ENCODE measurements at regions not wholly inside any gene's neighbourhood (a gene's known extent, or its start where the extent isn't known, plus 50 kb on each side); places are given as distances from the start of the nearest gene placed in this dataset.
"Not testable (repeated sequence)": the region's sequence is repeated elsewhere in the genome, so short reads cannot be mapped to it uniquely, and the experiment has no call there.

- DNase-seq (ENCODE audit: low read depth in 2 of 2): no peak
Measured at GRCh38 chr7:115354925-115355324, 433.0 kb downstream of the MDFIC start.

- peak; percentile 69 to 71 for DNase-seq (ENCODE audit: low read depth in 2 of 2)
Measured at GRCh38 chr7:115352375-115352774, 430.5 kb downstream of the MDFIC start.

GRCh38 chr7:115350764-115351163 lies 428.9 kb downstream of the MDFIC start:
- no peak for DNase-seq (ENCODE audit: low read depth in 2 of 2)

- DNase-seq (ENCODE audit: low read depth in 2 of 2): no peak
Measured at GRCh38 chr7:115349635-115350034, 427.7 kb downstream of the MDFIC start.

- no peak for DNase-seq (ENCODE audit: low read depth in 2 of 2)
Measured at GRCh38 chr7:115346685-115347084, 424.8 kb downstream of the MDFIC start.

- DNase-seq (ENCODE audit: low read depth in 2 of 2): peak; percentile 35 to 42
Measured at GRCh38 chr7:115340828-115341227, 418.9 kb downstream of the MDFIC start.

- no peak for DNase-seq (ENCODE audit: low read depth in 2 of 2)
Measured at GRCh38 chr7:115338016-115338415, 416.1 kb downstream of the MDFIC start.

GRCh38 chr7:115332691-115333090 lies 410.8 kb downstream of the MDFIC start:
- no peak for DNase-seq (ENCODE audit: low read depth in 2 of 2)

- no peak for DNase-seq (ENCODE audit: low read depth in 2 of 2)
Measured at GRCh38 chr7:115329006-115329405, 407.1 kb downstream of the MDFIC start.

GRCh38 chr7:115328018-115328417 lies 406.1 kb downstream of the MDFIC start:
- DNase-seq (ENCODE audit: low read depth in 2 of 2): no peak

- DNase-seq (ENCODE audit: low read depth in 2 of 2): no peak
Measured at GRCh38 chr7:115327326-115327725, 405.4 kb downstream of the MDFIC start.

GRCh38 chr7:115319541-115319940 lies 397.6 kb downstream of the MDFIC start:
- DNase-seq (ENCODE audit: low read depth in 2 of 2): no peak

- DNase-seq (ENCODE audit: low read depth in 2 of 2): not testable (repeated sequence)
Measured at GRCh38 chr7:115310316-115310715, 388.4 kb downstream of the MDFIC start.

- no peak for DNase-seq (ENCODE audit: low read depth in 2 of 2)
Measured at GRCh38 chr7:115306586-115306985, 384.7 kb downstream of the MDFIC start.

GRCh38 chr7:115300231-115300870 lies 378.5 kb downstream of the MDFIC start:
- peak; percentile 63 to 67 for DNase-seq (ENCODE audit: low read depth in 2 of 2)

- DNase-seq (ENCODE audit: low read depth in 2 of 2): no peak
Measured at GRCh38 chr7:115299397-115300037, 377.6 kb downstream of the MDFIC start.

- DNase-seq (ENCODE audit: low read depth in 2 of 2): peak; percentile 81 to 84
Measured at GRCh38 chr7:115297656-115298055, 375.8 kb downstream of the MDFIC start.

- peak; percentile 26 to 30 for DNase-seq (ENCODE audit: low read depth in 2 of 2)
Measured at GRCh38 chr7:115293628-115294240, 371.8 kb downstream of the MDFIC start.

- DNase-seq (ENCODE audit: low read depth in 2 of 2): no peak
Measured at GRCh38 chr7:115292381-115292780, 370.5 kb downstream of the MDFIC start.

GRCh38 chr7:115289971-115290370 lies 368.1 kb downstream of the MDFIC start:
- DNase-seq (ENCODE audit: low read depth in 2 of 2): peak; percentile 47 to 51

- no peak for DNase-seq (ENCODE audit: low read depth in 2 of 2)
Measured at GRCh38 chr7:115276791-115277190, 354.9 kb downstream of the MDFIC start.

GRCh38 chr7:115273855-115274254 lies 352.0 kb downstream of the MDFIC start:
- not testable (repeated sequence) for DNase-seq (ENCODE audit: low read depth in 2 of 2)

GRCh38 chr7:115273139-115273772 lies 351.4 kb downstream of the MDFIC start:
- no peak for DNase-seq (ENCODE audit: low read depth in 2 of 2)

Data from fibroblast of skin of left quadriceps (primary cell).